DMS 273 (cell line): ENCODE measurements at regions not wholly inside any gene's neighbourhood (a gene's known extent, or its start where the extent isn't known, plus 50 kb on each side); places are given as distances from the start of the nearest gene placed in this dataset.

ENCODE experiments used
- DNase-seq: peaks from one replicate; lab custom pipeline; 2025; ENCODE audit not compliant: unreplicated experiment; lab: John Stamatoyannopoulos, UW

GRCh38 chr16:9446471-9447194 lies 355.2 kb downstream of the HAPSTR1 start:
- DNase-seq: no peak

DNA sequence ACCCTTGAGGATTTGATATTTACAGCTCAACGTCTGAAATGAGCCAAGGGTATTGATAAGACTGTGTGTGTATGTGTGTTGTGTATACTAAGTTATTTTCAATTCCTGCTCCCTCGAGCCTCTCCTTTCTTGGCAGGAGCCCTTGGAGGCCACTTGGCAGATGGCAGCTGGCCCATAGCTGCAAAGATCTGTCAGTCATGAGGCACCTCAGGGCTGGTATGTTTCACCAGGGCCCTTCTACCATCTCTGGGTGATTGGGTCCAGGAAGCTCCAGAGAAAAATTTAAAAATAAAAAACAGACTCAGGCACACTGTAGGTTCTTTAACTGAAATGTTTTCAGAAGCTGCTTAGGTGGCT lies 355.7 kb downstream of the HAPSTR1 start:
- DNase-seq: no peak

DNA sequence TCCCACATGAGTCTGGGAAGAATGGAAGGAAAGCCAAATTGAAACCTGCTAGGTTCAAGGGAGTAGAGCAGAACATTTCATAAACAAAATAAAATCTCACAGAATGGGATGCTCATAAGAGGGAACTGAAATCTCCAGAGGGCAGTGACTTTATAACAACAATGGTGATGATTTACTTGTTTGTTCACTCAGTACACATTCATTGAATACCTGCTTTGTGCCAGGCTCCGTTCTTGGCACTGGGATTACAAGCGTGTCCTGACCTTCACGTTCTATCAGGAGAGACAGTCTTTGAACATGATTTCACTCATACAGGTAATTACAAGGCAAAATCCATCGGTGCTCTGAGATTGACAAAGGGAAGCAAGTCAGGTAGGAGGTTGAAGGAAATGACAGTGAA lies 356.3 kb downstream of the HAPSTR1 start:
- DNase-seq: no peak

DNA sequence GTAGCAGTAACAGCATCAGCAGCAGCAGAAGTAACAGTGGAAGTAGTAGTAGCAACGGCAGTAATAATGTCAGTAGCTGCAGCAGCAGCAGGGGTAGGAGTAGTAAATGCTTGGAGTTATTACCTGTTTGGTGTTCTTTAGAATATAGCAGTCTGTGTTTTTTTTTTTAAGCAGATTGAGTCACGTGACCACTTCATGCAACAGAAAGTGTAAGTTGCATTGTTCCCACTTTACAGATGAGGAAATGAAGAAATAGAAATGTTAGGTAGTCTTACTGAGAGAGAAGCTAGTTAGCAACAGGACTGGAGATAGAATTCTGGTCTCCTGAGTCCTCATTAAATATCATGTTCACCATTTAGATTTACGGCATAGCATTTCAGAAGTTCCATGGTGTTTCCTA lies 358.2 kb downstream of the HAPSTR1 start:
- DNase-seq: no peak

- DNase-seq: no peak
These were observed 365.8 kb downstream of the HAPSTR1 start for GRCh38 chr16:9457215-9457614.

DNA sequence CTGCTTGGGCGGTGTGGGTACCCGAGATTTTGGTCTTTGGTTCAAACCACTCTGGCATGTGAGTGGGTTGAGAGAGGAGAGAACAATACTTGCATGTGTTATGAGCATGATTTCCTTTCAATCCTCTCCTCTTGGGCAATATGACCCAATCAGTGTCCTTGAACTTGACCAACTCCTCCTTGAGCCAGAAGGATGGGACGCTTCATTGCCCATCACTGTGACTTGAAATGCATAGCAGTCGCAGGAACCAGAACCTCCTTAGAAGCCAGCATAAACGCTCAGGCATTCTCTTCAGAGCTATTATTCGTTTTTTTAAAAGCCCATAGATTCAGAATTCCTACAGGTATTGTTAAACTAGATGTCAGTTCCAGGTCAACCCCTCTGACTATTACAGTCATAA lies 367.4 kb downstream of the HAPSTR1 start:
- DNase-seq: no peak

GRCh38 chr16:9462984-9463383 lies 371.5 kb downstream of the HAPSTR1 start:
- DNase-seq: no peak

DNA sequence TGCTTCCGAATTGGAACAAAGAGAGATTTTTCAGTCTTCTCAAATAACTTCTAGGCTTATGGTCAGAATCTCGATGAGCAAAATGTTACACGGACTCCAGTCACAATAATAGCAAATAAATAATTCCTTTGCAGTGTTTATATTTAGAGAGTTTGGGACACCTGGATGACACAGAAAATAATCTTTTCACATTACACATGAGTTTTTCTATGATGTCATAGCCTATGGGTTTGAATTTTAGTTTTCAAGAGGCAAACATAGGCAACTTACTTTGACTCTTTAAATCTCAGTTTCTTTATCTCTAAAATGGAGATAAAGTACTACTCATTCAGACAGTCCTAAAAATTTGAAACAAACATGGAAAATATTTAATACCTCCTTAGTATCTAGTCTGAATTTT lies 372.0 kb downstream of the HAPSTR1 start:
- DNase-seq: no peak

DNA sequence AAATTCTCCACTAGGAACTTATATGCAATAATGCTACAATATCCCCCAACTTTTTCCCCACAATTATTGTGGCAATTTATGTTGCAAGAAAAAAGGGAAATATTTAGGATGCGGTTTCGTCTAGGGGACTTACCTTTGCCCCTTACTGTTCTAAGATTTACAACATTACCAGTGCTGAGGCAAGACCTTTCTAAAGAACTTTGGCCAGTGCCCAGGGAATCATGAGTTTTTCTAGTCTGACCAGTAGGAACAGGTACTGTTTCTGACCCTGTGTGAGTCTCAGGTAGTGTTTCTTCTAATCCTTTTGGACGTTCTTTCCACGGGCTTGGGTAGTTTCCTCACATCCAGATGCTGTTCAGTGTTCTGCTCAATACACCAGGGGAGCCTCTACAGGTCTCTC lies 373.7 kb downstream of the HAPSTR1 start:
- no peak for DNase-seq

DNA sequence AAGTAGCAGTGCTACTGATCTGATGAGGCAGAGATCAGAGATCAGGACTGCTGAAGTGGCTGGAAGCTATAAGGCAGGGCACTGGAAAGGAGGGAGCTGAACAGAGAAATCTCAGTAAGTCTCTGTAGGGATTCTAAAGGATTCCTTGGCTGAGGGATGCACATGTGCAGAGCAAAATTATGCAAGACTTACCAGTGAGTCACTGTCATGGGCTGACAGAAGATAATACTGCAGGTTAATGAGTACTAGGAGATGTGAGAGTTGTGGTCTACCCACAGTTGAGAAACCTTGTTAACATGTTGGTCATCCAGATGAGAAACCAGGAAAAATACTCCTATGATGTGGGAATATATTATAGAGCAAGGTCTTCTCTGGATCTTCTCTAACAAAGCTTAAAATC lies 378.1 kb downstream of the HAPSTR1 start:
- DNase-seq: no peak

GRCh38 chr16:9476744-9477143 lies 385.3 kb downstream of the HAPSTR1 start:
- no peak for DNase-seq

- no peak for DNase-seq
These were observed 387.6 kb downstream of the HAPSTR1 start for GRCh38 chr16:9479008-9479407.

GRCh38 chr16:9480503-9480902 lies 389.1 kb downstream of the HAPSTR1 start:
- no peak for DNase-seq

GRCh38 chr16:9481747-9482730 lies 390.6 kb downstream of the HAPSTR1 start:
- DNase-seq: no peak

- DNase-seq: no peak
These were observed 393.0 kb downstream of the HAPSTR1 start for GRCh38 chr16:9484426-9484825.

DNA sequence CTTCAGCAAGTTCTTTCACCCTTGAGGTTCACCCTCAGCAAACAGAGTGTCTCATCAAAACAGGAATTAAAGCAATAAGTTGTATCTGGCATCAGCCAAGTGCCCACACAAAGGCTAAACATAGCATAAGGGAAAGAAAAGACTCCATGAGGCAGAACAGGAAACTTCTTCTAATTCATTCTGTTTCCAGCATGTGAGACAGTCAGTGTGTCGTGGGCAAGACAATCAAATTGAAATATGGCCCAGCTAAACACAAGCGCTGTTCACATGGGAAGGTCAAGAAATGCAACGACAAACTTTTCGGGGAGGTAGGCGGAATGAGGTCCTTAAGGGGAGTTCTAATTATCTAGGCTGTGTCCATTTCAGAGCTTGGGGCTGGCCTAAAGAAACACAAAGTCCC lies 393.4 kb downstream of the HAPSTR1 start:
- no peak for DNase-seq

GRCh38 chr16:9489835-9490467 lies 398.5 kb downstream of the HAPSTR1 start:
- no peak for DNase-seq

DNA sequence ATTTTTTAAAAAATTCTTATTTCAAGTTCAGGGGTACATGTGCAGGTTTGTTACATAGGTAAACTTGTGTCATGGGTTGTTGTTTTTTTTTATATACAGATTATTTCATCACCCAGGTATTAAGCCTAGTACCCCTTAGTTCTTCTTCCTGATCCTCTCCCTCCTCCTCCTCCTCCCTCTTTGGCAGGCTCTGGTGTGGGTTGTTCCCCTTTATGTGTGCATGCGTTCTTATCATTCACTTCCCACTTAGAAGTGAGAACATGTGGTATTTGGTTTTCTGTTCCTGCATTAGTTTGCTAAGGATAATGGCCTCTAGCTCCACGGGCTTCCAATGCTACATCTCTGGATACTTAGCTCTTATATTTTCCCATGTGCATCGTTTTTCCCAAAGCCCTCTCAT lies 404.4 kb downstream of the HAPSTR1 start:
- DNase-seq: no peak

GRCh38 chr16:9497750-9498149 lies 406.3 kb downstream of the HAPSTR1 start:
- DNase-seq: no peak

DNA sequence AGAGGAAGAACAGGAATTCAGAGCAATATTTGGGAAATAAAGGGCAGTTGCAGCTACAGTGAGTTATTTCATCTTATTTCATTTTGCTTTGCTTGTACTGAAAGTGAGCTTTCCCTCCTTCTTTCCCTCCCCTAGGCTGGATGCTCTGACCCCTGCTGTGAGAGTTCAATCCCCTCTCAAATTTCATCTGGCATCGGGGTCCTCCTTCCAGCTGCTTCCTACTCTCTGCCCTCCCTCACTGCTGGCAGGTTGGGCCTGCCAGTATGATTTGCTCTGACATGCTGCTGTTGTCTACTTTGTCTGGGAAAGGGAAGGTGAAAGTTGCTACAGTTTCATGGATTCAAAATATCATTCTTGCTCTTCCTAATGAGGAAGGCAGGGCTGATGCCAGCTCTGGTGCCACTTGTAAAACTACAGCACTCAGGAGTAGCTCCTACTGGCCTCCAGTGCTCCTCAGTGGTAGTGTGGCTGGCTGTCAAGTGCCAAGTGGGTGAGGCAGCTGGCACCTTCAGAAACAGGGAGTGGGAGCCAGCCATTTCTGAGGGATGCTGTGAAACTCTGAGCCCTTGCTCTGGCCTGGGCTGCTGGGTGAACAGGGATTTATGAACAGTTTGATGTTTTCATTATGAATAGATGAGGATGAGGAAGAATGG lies 408.6 kb downstream of the HAPSTR1 start:
- no peak for DNase-seq

DNA sequence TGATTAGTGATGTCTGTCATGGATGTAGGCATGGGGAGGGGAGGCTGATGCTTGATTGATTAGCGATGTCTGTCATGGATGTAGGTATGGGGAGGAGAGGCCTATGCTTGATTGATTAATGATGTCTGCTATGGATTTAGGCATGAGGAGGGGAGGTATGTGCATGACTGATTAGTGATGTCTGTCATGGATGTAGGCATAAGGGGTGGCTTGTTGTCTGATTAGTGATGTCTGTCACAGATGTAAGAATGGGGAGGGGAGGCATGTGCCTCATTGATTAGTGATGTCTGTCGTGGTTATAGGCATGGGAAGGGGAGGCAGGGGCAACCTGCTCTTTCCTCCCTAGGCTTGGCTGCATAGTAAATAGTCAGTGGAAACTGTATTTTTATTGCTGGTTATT lies 409.4 kb downstream of the HAPSTR1 start:
- no peak for DNase-seq
